OCI-LY1 (cell line): ENCODE measurements at regions not wholly inside any gene's neighbourhood (a gene's known extent, or its start where the extent isn't known, plus 50 kb on each side); places are given as distances from the start of the nearest gene placed in this dataset.

Experiments used
- H2AFZ ChIP-seq: fragments of 200-600 bp; sonication (generic), shearing (Covaris generic); 2 replicates; pipeline ENCODE4 v1.6.0; 2014; ENCODE audit warnings: antibody characterized with exemption, mild to moderate bottlenecking, low read length
- H3F3A ChIP-seq: fragments of 200-600 bp; sonication (generic), shearing (Covaris generic); 2 replicates; pipeline ENCODE4 v1.6.0; 2014; ENCODE audit warnings: mild to moderate bottlenecking, antibody characterized with exemption, low read length, moderate library complexity; ENCODE audit not compliant: insufficient read depth
- H3K27ac ChIP-seq: fragments of 200-600 bp; sonication (generic); 2 replicates; pipeline ENCODE4 v1.5.1; 2014; ENCODE audit warnings: low read length, mixed run types, mild to moderate bottlenecking, low read depth; ENCODE audit not compliant: poor library complexity, severe bottlenecking
- H3K27me3 ChIP-seq: fragments of 200-600 bp; sonication (generic); 2 replicates; pipeline ENCODE4 v1.6.0; 2014; ENCODE audit warnings: antibody characterized with exemption, mild to moderate bottlenecking, low read length, moderate library complexity; ENCODE audit not compliant: insufficient read depth
- H3K36me3 ChIP-seq: fragments of 200-600 bp; sonication (generic); 2 replicates; pipeline ENCODE4 v1.6.1; 2014; ENCODE audit warnings: mild to moderate bottlenecking, antibody characterized with exemption, low read length, moderate library complexity, mixed read lengths; ENCODE audit not compliant: insufficient read depth
- H3K4me1 ChIP-seq: fragments of 200-600 bp; sonication (generic); 2 replicates; pipeline ENCODE4 v1.5.1; 2014; ENCODE audit warnings: mild to moderate bottlenecking, low read length, moderate library complexity; ENCODE audit not compliant: insufficient read depth, severe bottlenecking
- H3K4me2 ChIP-seq: fragments of 200-600 bp; sonication (generic), shearing (Covaris generic); 2 replicates; pipeline ENCODE4 v1.6.1; 2014; ENCODE audit warnings: low read length
- H3K4me3 ChIP-seq: fragments of 200-600 bp; sonication (generic); 2 replicates; pipeline ENCODE4 v1.5.1; 2014; ENCODE audit warnings: low read length, low read depth, mild to moderate bottlenecking, mixed read lengths; ENCODE audit not compliant: poor library complexity, severe bottlenecking
- H3K79me2 ChIP-seq: fragments of 200-600 bp; shearing (Covaris generic); 2 replicates; pipeline ENCODE4 v1.6.1; 2016; ENCODE audit warnings: mixed run types, low read length, mixed read lengths; ENCODE audit not compliant: insufficient read depth
- H3K9ac ChIP-seq: fragments of 200-600 bp; sonication (generic), shearing (Covaris generic); 2 replicates; pipeline ENCODE4 v1.6.1; 2014; ENCODE audit warnings: mild to moderate bottlenecking, low read length, mixed read lengths
- H3K9me2 ChIP-seq: fragments of 200-600 bp; sonication (generic), shearing (Covaris generic); 2 replicates; pipeline ENCODE4 v1.6.1; 2014; ENCODE audit warnings: low read depth, mild to moderate bottlenecking, low read length, mixed read lengths
- H3K9me3 ChIP-seq: fragments of 200-600 bp; shearing (Covaris generic); 2 replicates; pipeline ENCODE4 v1.6.1; 2014; ENCODE audit warnings: low read length, mixed read lengths
- H4K20me1 ChIP-seq: fragments of 200-600 bp; sonication (generic), shearing (Covaris generic); 2 replicates; pipeline ENCODE4 v1.6.0; 2016; ENCODE audit warnings: mild to moderate bottlenecking, low read length; ENCODE audit not compliant: insufficient read depth
- EZH2 ChIP-seq: fragments of 200-600 bp; sonication (generic), shearing (Covaris generic); IDR thresholded peaks from 2 replicates; pipeline ENCODE4 v1.8.0; 2017; ENCODE audit warnings: borderline replicate concordance, mixed run types, mild to moderate bottlenecking, antibody characterized with exemption, low read length, moderate library complexity, mixed read lengths
- TF ChIP-seq, protein P1 (sequence below): fragments of 200-600 bp; sonication (generic), shearing (Covaris generic); IDR thresholded peaks from 2 replicates; pipeline ENCODE4 v1.5.1; 2017; ENCODE audit warnings: mild to moderate bottlenecking, antibody characterized with exemption, low read length, moderate library complexity, mixed read lengths

DNA sequence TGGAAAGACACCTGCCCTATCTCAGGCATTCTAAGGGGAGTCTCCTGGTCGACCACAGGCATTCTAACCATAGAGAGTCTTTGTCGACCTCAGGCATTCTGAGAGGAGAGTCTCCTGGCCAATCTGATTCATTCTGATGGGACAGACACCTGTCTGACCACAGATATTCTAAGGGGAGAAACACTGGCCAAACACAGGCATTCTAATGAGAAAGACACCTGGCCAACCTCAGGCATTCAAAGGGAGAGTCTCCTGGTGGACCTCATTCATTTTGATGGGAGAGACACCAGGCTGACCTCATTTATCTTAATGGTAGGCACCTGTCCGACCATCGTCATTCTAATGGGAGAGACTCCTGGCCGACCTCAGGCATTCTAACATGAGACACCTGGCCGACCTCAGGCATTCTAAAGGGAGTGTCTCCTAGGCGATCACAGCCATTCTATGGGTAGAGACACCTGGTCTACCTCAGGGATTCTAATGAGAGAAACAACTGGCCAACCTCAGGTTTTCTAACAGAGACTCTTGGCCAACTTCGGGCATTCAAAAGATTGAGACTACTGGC, 1351.5 kb downstream of the UQCRFS1 start:
- Histone ChIP-seq H3K9me3 (no peaks in the 10 kb centered on the region), H3K4me2 (no peak overlapping the region), H2AFZ (no peak overlapping the region), H3K27me3 (no peaks in the 10 kb centered on the region), H4K20me1 (no peaks in the 10 kb centered on the region), H3K36me3 (no peaks in the 10 kb centered on the region), H3K9me2 (no peaks in the 10 kb centered on the region), H3K4me3 (no peak overlapping the region), H3F3A (no peaks in the 10 kb centered on the region), H3K9ac (no peak overlapping the region), H3K4me1 (no peaks in the 10 kb centered on the region), H3K27ac (no peak overlapping the region), H3K79me2 (no peaks in the 10 kb centered on the region)
- no peak for TF ChIP-seq EZH2
- TF ChIP-seq, protein P1, sequence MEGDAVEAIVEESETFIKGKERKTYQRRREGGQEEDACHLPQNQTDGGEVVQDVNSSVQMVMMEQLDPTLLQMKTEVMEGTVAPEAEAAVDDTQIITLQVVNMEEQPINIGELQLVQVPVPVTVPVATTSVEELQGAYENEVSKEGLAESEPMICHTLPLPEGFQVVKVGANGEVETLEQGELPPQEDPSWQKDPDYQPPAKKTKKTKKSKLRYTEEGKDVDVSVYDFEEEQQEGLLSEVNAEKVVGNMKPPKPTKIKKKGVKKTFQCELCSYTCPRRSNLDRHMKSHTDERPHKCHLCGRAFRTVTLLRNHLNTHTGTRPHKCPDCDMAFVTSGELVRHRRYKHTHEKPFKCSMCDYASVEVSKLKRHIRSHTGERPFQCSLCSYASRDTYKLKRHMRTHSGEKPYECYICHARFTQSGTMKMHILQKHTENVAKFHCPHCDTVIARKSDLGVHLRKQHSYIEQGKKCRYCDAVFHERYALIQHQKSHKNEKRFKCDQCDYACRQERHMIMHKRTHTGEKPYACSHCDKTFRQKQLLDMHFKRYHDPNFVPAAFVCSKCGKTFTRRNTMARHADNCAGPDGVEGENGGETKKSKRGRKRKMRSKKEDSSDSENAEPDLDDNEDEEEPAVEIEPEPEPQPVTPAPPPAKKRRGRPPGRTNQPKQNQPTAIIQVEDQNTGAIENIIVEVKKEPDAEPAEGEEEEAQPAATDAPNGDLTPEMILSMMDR = no peak

GRCh38 chr19:27860309-27860934, 1352.5 kb downstream of the UQCRFS1 start:
- H3K4me1 ChIP-seq = no peaks in the 10 kb centered on the region
- no peak overlapping the region for H2AFZ ChIP-seq
- no peak overlapping the region for H3K9ac ChIP-seq
- H3K4me2 ChIP-seq = no peak overlapping the region
- H4K20me1 ChIP-seq = no peaks in the 10 kb centered on the region
- TF ChIP-seq, protein P1 = no peak
- no peak for TF ChIP-seq EZH2
- H3K9me2 ChIP-seq = no peaks in the 10 kb centered on the region
- no peaks in the 10 kb centered on the region for H3K36me3 ChIP-seq
- H3K9me3 ChIP-seq = no peaks in the 10 kb centered on the region
- no peaks in the 10 kb centered on the region for H3K79me2 ChIP-seq
- no peak overlapping the region for H3K27ac ChIP-seq
- H3F3A ChIP-seq = no peaks in the 10 kb centered on the region
- no peak overlapping the region for H3K4me3 ChIP-seq
- H3K27me3 ChIP-seq = no peaks in the 10 kb centered on the region

GRCh38 chr19:27859689-27860088, 1353.3 kb downstream of the UQCRFS1 start:
- Histone ChIP-seq H3K4me1 (no peaks in the 10 kb centered on the region), H3K4me2 (no peak overlapping the region), H3K4me3 (no peak overlapping the region), H2AFZ (no peak overlapping the region), H3K79me2 (no peaks in the 10 kb centered on the region), H3K27ac (no peak overlapping the region), H3K9ac (no peak overlapping the region), H3K9me3 (no peaks in the 10 kb centered on the region), H3K9me2 (no peaks in the 10 kb centered on the region), H3K27me3 (no peaks in the 10 kb centered on the region), H4K20me1 (no peaks in the 10 kb centered on the region), H3F3A (no peaks in the 10 kb centered on the region), H3K36me3 (no peaks in the 10 kb centered on the region)
- TF ChIP-seq, protein P1 = no peak
- TF ChIP-seq EZH2 = no peak
